ENCODE measurements at regions not wholly inside any gene's neighbourhood (a gene's known extent, or its start where the extent isn't known, plus 50 kb on each side); places are given as distances from the start of the nearest gene placed in this dataset.

DNA sequence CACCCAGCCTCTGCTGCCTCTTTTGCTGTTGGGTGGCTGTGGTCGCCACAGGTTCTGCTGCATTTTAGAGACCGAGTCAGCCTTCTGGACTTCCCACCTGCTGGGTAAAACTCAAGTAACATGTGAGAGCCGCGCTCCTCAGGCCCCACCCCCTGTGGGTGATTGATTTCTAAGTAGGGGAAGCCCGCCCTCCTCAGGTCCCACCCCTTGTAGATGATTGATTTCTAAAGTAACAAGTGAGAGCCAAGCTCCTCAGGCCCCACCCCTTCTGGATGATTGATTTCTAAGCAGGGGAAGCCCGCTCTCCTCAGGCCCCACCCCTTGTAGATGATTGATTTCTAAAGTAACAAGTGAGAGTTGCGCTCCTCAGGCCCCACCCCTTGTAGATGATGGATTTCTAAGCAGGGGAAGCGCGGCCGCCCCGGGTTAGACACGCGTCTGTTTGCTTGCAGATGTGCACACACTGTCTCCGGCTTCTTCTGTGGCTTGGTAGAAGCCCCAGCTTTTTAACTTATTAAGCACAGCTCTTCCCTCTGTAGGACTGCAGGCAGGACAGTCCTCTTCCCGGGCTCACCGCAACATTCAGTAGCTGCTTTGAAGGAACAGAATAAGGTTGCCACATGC is 83.4 kb downstream of the FAM43A start:
- DNase-seq = peak; percentile 90

DNA sequence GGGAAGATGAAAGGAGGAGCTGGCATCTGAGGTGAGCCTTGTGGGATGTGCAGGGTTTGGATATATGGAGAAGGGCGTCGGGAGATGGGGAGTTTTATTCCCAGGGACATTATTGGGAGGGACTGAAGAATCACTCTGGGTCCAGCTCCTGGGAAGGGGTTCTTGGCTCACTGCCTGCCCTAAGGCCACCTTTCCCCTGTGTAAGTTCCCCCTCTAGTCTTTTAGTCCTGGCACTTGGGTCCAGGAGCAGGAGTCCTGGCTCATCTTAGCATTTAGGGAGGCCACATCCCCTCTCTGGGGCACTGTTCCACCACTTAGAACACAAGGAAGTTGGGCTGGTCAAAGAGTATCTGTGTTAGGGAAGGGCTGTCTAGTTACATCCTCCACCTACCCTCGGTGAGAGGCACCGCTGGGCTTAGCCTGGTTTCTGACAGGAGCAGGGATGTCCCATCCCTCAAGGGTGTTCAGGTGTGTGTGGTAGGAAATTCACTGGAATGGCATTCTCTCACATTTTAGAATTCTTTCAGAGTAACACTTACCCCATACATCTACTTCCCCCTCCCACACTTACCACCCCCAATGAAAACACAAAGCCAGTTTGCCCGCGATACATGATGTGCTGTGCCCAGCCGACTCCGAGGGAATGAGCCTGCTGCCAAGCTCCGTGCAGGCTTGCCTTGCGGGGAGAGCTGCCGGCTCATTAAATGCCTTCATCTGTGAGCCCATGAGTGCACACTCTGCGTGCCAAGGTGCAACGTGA is 86.7 kb downstream of the FAM43A start:
- no peak for DNase-seq

DNA sequence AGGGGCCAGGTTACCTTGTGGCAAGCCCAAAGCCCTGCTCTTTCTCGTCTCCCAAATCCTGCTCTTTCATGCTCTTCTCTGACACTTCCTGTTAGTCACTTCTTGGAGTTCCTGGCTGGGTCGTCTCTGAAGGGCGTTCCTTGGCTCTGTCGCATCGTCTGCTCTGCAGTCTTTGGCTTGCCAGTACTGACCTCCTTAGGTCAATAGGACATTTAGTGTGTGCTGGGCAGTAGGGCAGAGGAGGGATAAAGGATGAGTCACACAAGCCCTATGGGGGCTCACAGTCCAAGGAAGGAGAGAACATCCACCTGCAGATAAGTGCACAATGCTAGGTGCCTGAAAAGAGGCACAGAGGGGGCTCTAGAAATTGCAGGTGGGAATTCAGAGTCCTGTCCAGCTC is 87.5 kb downstream of the FAM43A start:
- no peak for DNase-seq

DNA sequence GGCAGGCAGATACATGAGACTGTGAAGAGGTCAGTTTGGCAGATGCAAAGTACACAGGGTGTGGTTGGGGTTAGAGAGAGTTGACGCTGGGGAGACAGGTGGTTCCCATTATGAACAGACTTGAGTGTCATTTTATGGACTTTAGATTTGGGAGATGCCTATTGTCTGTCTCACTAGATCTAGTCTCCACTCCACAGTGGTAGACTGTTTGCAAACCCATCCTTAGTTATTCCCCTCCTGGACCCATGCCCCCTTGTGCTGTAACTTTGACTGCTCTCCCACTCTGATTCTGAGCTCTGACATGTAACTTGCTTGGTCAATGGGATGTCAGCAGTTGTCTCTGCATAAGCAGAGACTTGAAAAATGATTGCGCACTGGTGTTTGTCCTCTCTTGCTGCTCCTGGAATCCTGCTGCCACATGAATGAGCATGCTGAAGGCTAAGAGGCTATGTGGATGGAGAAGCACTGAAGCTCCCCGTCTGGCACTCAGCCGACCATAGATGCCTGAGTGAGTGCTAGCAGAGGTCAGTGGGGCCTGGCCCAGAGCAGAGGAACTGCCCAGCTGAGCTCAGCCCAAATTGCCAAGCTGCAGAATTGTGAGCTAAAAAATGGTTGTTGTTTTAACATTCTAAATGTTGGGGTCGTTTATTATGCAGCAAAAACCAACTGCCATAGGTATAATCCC is 88.2 kb downstream of the FAM43A start:
- no peak for DNase-seq

DNA sequence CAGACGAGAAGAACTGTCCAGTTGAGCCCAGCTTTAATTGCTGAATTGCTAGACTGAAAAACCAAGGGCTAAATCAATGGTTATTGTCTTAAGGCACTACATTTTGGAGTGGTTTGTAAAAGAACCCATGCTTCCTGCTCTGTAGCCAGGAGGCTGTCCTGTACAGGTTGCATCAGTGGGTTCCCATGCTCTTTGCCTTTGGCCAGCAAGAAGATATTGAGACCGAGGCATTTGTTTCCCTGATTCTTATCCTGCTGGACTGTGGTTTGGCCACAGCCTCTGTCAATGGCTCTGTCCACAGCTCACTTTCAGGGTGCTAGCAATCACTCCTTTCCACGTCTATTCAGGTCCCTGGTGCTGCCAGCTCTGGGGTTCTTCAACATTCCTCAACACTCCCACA is 89.6 kb downstream of the FAM43A start:
- DNase-seq = no peak

DNA sequence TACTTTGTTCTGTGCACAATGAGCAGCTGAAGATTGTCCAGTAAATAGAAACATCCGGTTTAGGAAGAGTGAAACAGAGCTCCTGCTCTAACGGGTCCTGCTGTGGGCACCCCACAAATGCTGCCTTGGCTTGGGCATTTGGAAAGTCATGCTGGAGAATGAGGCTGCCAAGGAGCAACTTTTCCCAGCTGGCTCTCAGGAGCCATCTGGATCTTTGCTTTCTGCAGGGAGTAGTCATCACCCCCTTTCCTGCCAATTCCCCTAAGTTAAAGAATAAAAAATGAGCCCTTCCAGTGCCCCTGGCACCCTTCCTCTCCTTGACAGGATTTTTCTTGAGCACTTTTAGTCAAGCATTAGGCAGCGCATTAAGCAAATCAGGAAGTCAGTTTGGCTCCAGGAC is 90.0 kb downstream of the FAM43A start:
- no peak for DNase-seq

DNA sequence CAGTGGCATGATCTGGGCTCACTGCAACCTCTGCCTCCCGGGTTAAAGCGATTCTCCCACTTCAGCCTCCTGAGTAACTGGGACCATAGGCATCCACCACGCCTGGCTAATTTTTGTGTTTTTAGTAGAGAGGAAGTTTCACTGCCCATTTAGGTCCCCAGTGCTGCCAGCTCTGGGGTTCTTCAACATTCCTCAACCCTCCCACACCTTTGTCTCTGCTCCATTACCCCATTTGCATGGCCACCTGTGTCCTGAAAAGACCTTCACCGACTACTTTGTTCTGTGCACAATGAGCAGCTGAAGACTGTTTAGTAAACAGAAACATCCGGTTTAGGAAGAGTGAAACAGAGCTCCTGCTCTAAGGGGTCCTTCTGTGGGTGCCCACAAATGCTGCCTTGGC is 92.0 kb downstream of the FAM43A start:
- DNase-seq = no peak

DNA sequence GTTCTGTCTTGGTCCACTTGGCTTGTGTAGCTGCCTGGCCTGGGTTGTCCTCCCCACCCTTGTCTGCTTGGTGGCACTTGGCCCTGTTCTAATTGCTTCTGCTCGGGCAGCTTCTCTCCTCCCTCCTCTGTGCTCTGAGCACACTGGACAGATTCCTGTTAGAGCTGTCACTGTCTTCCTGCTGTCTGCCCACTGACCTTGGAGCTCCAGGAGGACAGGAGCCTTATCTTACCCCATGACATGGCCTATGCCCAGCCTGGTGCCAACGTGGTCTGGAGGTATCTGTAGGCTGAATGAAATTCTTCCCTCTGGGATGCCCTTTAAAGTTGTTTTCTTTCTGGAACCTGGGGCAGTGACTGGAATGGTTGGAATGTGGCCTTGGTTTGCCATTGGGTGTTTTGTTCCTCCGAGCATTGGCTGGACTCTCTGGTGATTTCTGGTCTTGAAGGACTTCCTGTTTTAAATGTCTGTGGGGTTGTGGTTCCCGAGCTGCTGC is 94.1 kb downstream of the FAM43A start:
- no peak for DNase-seq

DNA sequence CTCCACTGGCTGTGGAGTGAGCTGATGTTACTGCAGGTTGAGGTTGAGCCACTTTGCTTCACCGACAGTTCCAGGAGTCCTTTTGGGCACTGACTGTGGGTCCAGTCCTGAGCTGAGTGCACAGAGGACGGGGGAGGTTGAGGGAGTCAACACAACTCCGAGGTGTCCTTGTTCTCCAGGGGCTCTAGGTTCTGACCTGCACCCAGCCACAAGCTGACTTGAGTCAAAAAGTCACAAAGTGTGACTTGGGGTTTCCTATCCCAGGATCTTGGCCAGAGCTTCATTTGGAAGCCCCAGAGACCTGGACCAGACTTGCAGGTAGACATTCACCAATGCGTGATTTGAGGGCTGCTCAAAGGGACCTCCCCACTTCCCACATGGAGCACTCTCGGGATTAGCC is 95.0 kb downstream of the FAM43A start:
- no peak for DNase-seq

DNA sequence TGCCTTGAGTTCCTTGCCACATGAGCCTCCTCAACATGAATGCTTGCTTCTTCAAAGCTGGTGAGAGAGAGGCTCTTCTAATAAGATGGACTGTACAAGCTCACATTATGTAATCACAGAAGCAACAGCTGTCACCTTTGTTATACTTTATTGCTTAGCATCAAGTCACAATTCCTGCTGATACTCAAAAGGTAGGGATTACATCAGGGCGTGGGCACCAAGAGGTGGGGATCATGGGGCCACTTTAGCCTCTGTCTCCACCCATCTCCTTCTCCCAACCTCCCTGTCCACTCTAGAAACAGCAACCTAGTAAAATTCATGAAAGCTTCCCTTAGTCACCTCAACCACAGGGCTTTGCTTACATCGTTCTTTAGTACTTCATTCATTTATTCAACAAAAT is 95.9 kb downstream of the FAM43A start:
- no peak for DNase-seq

DNA sequence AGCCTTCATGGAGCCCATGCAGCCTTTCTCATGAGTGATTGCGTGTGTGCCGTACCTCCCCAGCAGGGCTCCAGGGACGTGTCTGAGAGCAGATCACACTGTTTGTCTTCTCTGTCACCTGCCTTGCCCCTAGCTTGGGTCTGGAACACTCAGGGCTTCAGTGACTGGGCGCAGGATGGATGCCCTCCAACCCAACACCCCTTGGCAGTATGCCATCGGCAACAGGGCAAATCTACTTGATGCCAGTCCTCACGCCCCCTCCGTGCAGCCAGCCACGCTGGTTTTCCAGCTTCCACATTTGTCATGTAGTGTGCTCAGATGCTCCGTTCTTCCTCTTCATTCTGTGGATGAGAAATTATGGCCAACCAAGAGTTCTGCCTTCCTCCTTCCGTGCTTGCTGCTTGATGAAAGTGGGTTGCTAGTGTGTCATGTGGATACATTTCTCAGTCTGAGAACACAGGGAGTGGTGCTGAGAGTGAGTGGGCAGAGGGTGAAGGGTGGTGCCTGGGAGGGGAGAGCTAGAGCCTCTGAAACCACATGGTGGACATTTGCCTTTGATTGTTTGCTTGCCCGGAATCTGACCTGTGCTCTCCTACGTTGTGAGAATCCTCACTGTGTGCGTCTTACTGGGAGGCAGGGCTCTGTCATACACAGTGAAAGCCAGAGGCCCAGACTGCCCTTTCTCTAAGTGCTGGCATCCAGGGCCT is 97.2 kb downstream of the FAM43A start:
- no peak for DNase-seq

DNA sequence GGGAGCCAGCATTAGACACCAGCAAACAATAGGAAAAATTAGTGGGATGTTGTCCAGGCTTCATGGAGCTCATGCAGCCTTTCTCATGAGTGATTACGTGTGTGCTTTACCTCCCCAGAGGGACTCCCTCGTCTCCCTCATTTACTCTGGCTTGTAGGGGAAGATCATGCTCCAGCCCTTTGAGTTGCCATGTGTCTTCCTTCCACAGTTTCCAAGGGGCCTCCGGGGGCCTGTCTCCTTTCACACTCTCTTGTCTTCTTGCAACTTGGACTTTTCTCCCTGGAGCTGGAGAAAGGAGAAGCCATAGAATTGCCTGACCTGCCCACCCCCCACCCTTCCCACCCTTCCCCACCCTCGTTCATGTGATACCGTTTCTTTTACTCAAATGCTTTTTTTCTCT is 98.7 kb downstream of the FAM43A start:
- no peak for DNase-seq

DNA sequence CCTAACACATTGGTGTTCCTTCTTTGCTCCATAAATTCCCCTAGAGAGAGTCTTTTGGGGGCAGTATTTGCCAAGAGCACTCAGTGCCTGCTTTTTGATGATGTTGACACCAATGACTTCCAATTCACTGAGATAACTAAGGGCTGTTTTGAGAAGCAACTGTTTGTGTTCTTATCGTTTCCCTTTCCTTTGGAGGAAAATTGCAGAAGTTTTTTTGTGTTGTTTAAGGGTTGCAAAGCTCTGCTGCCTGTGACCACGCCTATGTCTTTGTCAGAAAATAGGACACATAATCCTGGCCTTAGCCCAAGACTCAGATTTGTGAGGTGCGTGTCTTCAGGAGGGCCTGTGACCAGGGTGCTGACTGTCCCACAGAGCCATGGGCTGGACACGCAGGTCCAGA is 99.6 kb downstream of the FAM43A start:
- no peak for DNase-seq

DNA sequence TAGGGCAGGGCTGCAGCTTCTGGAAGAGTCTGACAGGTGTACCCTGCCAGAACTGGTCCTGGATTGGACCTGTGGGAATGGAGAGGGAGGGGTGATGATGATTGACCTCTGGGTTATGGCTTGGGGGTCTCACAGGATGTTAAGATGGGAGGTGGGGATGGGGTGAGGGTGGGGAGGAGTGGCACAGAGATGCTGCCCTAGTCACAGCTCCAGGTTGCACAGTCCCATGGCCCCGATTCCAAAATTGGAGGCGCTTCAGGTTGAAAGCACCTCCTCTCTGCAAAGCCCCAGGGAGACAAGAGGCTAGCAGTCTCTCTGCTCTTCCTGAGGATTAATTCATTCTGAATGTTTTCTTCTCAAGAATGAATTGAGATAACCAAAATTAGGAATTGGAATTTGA is 101.4 kb downstream of the FAM43A start:
- no peak for DNase-seq

DNA sequence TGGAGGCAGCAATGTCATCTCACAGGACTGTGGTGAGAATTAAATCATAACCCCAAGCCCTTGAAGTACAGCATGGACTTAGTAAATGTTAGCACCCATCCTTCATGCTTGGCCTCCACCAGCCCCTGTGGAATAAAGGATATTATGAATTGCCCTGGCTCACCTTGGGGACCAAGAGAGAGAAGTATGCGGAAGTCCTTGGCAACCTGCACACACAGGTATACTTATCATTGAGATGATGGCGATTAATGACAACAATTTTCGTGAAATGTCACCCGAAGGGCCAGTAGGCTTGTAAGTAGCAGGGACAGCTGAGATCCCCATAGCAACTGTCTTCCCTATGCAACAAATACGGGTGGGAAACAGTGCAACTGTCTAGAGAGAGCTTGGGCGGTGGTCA is 102.0 kb downstream of the FAM43A start:
- no peak for DNase-seq

DNA sequence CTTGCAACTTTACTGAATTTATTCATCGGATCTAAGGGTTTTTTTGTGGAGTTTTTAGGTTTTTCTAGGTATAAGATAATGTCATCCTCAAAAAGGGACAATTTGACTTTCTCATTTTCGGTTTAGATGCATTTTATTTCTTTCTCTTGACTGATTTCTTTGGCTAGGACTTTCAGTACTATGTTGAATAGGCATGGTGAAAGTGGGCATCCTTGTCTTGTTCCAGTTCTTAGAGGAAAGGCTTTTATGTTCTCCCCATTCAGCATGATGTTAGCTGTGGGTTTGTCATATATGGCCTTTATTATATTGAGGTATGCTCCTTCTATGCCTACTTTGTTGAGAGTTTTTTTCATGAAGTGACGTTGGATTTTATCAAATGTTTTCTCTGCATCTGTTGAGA is 106.7 kb downstream of the FAM43A start:
- no peak for DNase-seq

DNA sequence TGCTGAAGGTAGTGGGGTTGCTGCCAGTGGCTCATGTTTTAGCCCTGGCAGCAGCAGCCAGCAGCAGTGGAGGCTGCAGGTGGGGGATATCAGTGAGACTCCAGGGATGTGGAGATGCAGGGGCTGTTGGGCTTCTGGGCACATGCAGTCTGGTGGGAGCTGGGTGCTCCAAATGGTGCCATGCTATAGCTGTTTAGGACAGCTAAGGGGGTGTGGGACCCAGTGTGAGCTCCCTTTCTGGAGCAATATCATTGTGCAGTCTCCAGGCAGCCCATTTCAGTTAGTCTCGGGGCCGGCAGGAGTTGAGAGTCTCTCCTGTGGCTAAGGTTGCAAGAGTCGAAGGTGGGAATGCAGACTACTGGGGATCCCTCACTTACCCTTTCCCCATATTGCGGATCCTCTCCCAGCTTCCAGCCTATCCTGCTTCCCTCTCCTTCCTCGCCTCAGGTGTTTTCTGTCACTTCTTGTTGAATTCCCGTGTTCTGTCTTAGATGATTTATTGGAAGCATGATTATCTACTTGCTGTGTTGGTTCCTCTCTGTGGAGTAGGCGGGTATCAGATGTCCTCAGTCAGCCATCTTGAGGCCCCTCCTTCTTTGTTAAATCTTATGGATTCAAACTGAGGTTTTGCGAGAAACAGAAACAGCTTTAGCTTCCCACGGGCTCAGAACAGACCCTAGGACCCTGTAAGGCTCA is 112.0 kb downstream of the FAM43A start:
- no peak for DNase-seq

DNA sequence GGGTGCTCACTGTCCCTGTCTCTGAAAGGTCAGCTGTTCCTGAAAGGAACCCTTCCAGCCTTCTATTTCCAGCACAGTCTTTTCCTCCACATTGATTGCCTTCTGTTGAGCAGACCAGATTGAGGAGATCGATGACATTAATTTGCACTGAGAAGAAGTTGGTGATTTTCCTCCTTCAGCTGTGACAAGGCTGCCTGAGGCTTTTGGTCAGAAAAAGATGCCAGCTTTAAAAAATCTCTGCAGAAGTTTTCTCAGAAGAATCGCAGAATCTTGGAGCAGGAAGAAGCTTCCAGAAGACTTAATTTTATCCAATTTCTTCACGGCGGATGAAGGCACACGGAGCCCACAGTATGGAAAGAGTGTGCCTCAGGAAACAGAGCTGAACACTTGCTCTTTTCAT is 112.8 kb downstream of the FAM43A start:
- DNase-seq = no peak

DNA sequence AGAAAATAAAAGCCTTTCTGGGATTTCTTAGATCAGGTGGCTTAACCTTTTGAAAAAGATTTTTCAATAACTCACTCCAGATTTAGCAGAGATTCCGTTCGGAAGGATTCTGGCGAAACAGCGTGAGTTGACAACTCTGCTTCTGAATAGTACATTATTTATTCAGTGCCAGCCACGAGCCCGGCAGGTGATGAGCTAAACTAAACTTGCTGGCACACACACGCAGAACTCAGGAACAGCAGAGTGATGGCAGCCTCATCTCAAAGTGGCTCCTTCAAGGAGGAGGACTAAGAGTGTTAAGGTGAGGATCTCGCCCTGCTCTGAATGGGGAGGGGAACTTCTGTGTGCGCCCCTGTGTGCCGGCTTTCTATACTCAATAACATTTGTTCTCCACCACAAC is 114.3 kb downstream of the FAM43A start:
- DNase-seq = no peak

DNA sequence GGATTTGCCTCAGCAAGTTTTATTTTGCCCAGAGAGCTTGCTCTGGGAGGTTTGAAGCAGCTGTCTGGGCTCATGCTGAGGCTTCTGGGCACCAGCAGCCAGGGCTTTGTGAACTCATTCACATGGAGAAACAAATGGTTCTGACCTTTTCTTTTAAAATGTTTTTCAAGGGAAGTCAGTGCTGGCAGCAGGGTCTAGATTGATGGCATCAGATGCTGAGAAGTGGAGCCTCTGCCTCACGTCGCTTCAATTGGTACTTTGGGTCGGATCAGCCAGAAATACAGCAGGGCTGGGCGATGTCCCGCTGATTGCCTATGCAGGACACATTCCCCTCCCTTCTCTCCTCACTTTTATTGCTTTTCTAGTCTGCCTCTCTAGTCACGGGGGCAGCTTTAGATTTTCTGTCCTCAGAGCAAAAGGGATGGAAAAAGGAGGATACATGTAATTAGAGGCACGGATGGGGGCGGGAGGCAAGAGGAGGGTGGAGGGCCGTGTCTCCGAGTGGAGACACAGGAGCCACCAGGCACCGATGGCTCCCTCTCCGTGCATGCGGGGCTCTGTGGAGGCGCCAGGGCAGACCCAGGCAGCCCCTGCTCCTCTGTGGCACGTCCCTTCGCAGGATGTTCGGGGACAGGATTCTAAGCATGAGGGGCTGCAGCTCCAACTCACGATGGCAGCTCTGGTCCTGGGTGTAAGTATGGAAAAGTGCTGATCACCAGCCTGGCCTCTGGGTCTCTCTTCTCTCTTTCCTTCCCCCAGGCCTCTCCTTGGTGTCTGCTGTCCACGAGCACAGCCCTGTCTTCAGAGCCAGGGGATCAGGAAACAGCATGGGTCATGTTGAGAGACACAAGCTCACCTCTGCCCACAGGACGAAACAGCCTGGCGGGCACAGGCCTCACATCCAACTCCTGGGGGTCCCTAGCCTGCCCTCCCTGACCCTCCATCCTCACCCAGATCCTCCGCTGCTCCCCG is 116.1 kb downstream of the FAM43A start:
- DNase-seq = no peak

DNA sequence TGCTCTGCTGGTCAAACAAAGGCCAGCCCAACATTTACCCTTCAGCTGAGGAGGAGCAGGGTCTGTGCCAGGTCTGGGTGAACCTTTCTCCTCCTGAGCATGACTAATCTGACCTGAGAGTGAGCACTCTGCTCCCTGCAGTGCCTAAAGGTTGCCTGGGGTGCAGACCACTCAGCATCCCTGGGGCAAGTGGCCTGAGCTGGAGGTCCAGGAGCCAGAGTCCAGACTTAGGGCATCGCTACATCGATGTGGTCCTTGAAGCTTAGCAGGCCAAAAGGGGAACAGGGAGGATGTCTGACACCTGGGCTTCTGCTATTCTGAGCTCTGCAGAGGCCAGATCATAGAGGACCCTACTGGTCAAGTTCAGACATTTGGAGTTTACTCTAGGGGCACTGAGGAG is 119.1 kb downstream of the FAM43A start:
- no peak for DNase-seq

Data from right lung (tissue), 2 donors.